ENCODE measurements at regions not wholly inside any gene's neighbourhood (a gene's known extent, or its start where the extent isn't known, plus 50 kb on each side); places are given as distances from the start of the nearest gene placed in this dataset.

GRCh38 chr12:97757481-97758193 lies 295.0 kb downstream of the RMST start:
- Histone ChIP-seq H3K27me3 (ENCODE audit: insufficient read depth, low read depth, low read length) (no peaks in the 10 kb centered on the region), H4K20me1 (ENCODE audit: insufficient read depth) (no peaks in the 10 kb centered on the region), H3F3A (ENCODE audit: insufficient read depth, low read length, poor library complexity, severe bottlenecking) (no peaks in the 10 kb centered on the region), H3K36me3 (ENCODE audit: insufficient read depth, low read length) (no peaks in the 10 kb centered on the region), H3K9ac (ENCODE audit: low read length) (no peak overlapping the region), H3K79me2 (replicated peaks; ENCODE audit: insufficient read depth, low read length) (no peaks in the 10 kb centered on the region), H3K27ac (ENCODE audit: low read length) (no peak overlapping the region), H3K4me3 (ENCODE audit: low read length) (no peak overlapping the region), H3K4me2 (ENCODE audit: low read length) (no peak overlapping the region), H3K9me3 (ENCODE audit: low read length) (no peaks in the 10 kb centered on the region), H3K9me2 (ENCODE audit: insufficient read depth, low read length) (no peaks in the 10 kb centered on the region), H2AFZ (ENCODE audit: low read depth, low read length) (no peak overlapping the region)
- TF ChIP-seq SMC3 (conservative IDR thresholded peaks at IDR 0.05; ENCODE audit: poor library complexity) (no peak), TAF1 (IDR thresholded peaks at IDR 0.05; ENCODE audit: low read depth) (no peak), MXI1 (conservative IDR thresholded peaks at IDR 0.05; ENCODE audit: poor library complexity, severe bottlenecking) (no peak), REST (IDR thresholded peaks at IDR 0.05; ENCODE audit: borderline replicate concordance) (no peak), EP300 (conservative IDR thresholded peaks at IDR 0.05; ENCODE audit: poor library complexity, severe bottlenecking) (no peak), RAD21 (conservative IDR thresholded peaks at IDR 0.05) (no peak), EZH2 (IDR thresholded peaks at IDR 0.05; ENCODE audit: borderline replicate concordance, insufficient read depth, low read length, poor library complexity, severe bottlenecking) (no peak), CTCF (IDR thresholded peaks at IDR 0.05; ENCODE audit: poor library complexity, severe bottlenecking) (no peak), POLR2AphosphoS5 (IDR thresholded peaks at IDR 0.05) (no peak)

- Histone ChIP-seq H4K20me1 (ENCODE audit: insufficient read depth) (no peaks in the 10 kb centered on the region), H3K79me2 (replicated peaks; ENCODE audit: insufficient read depth, low read length) (no peaks in the 10 kb centered on the region)
- TF ChIP-seq POLR2AphosphoS5 (IDR thresholded peaks at IDR 0.05) (no peak), SMC3 (conservative IDR thresholded peaks at IDR 0.05; ENCODE audit: poor library complexity) (no peak), REST (IDR thresholded peaks at IDR 0.05; ENCODE audit: borderline replicate concordance) (no peak)
These were observed 295.5 kb downstream of the RMST start for GRCh38 chr12:97758194-97758501.

More at GRCh38 chr12:97758194-97758501, 295.5 kb downstream of the RMST start:
- H3K4me2 ChIP-seq (ENCODE audit: low read length), result no peak overlapping the region
- no peaks in the 10 kb centered on the region for H3K27me3 ChIP-seq (ENCODE audit: insufficient read depth, low read depth, low read length)
- no peaks in the 10 kb centered on the region for H3K36me3 ChIP-seq (ENCODE audit: insufficient read depth, low read length)
- no peaks in the 10 kb centered on the region for H3K9me2 ChIP-seq (ENCODE audit: insufficient read depth, low read length)
- no peak overlapping the region for H2AFZ ChIP-seq (ENCODE audit: low read depth, low read length)
- H3K4me3 ChIP-seq (ENCODE audit: low read length), result no peak overlapping the region
- H3F3A ChIP-seq (ENCODE audit: insufficient read depth, low read length, poor library complexity, severe bottlenecking), result no peaks in the 10 kb centered on the region
- no peak overlapping the region for H3K27ac ChIP-seq (ENCODE audit: low read length)
- H3K9ac ChIP-seq (ENCODE audit: low read length), result no peak overlapping the region
- H3K9me3 ChIP-seq (ENCODE audit: low read length), result no peaks in the 10 kb centered on the region

All from neural cell (in vitro differentiated cells).